ENCODE measurements at regions not wholly inside any gene's neighbourhood (a gene's known extent, or its start where the extent isn't known, plus 50 kb on each side); places are given as distances from the start of the nearest gene placed in this dataset.

GRCh38 chr3:148329481-148330235 is 368.0 kb upstream of the AGTR1 start:
- peak; percentile 58 for DNase-seq

DNA sequence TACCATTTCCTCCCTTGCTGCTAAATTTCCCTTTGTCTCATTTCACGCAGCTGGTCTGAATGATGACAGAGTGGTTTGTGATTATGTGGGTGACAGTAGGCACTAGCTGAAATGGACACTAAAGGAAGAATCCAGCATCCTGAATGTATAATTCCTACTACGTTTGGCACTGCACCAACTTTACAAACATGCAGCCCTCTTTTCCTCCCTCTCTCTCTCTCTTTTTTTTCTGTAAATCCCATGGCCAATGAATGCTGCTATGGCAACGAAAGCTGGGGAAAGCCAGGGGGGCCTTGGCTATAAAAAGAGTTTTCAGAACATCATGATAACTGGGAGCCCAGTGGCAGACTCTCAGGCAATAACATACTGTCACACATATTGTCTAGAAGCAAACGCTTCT is 367.2 kb upstream of the AGTR1 start:
- DNase-seq: no peak

- peak; percentile 17 for DNase-seq
Measured at GRCh38 chr3:148331081-148331846, 366.4 kb upstream of the AGTR1 start.

GRCh38 chr3:148332509-148332908 is 365.2 kb upstream of the AGTR1 start:
- DNase-seq: no peak

GRCh38 chr3:148333091-148333490 is 364.6 kb upstream of the AGTR1 start:
- DNase-seq: no peak

- DNase-seq: no peak
Measured at GRCh38 chr3:148335612-148336011, 362.1 kb upstream of the AGTR1 start.

GRCh38 chr3:148343416-148343815 is 354.3 kb upstream of the AGTR1 start:
- DNase-seq: no peak

- DNase-seq: no peak
Measured at GRCh38 chr3:148344521-148344920, 353.2 kb upstream of the AGTR1 start.

GRCh38 chr3:148360051-148360450 is 337.7 kb upstream of the AGTR1 start:
- peak; percentile 31 for DNase-seq

GRCh38 chr3:148366743-148367410 is 330.8 kb upstream of the AGTR1 start:
- peak; percentile 68 for DNase-seq

DNA sequence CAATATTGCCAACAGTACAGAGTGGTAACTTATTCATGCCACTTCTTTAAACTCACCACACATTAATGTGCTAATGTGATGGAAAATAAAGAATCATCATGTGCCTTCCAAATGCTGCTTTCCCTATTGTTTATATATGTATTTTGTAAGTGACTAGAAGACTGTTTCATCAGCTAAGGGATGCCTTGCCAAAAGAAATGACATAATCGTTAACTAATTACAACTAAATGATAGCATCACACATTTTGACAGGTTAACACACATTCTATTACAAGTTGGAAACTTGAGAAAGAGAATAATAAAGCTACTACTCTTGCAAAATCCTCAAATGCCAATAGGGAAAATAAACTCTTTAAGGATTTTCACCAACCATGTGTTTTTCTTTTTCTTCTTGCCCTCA is 329.9 kb upstream of the AGTR1 start:
- DNase-seq: no peak

- no peak for DNase-seq
Measured at GRCh38 chr3:148369381-148369780, 328.3 kb upstream of the AGTR1 start.

- DNase-seq: no peak
Measured at GRCh38 chr3:148372206-148372875, 325.4 kb upstream of the AGTR1 start.

DNA sequence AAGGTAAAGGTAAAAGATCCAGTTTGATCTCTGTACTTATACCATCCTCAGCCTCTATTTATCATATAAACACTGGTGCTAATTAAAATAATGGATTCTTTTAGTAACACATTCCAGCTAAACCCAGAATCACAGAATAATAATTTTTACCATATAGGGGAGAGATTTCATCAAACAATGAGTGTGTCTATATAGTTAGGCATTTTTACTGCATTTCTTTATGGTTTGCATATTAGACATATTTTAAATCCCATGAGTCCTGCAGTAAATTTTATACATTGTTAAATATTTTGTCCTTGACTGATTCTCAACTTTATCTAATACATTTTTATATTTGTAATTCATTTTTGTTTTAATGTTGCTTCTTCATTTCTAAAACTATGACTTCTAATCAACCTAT is 323.7 kb upstream of the AGTR1 start:
- no peak for DNase-seq

DNA sequence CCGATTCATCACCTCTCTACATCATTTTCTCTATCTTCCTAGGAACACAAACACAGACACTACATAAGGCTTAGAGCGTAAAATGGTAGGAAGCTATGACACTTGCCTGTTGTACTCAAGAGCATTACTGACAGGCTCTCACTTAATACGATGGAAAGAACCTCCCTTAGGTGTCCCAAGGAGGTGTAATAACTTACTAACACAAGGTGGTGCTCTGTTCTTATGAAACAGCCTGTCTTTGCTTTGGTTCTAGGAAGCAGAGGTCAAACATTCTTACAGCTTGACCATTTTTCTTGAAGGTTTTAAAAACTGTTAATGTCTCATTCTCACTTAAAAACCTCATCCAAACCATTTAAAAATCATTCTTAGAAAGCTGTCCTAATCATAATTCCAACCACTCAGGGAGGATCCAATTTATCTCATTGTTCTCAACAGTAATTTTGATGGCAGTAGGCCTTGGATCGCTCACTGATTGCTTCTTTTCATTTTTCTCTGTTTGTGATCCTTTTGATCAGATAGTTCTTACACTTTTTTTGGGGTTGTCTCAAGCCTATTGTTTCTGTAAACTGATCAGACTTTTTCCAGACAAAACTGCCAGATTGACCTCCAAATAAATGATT is 317.8 kb upstream of the AGTR1 start:
- peak; percentile 82 for DNase-seq

DNA sequence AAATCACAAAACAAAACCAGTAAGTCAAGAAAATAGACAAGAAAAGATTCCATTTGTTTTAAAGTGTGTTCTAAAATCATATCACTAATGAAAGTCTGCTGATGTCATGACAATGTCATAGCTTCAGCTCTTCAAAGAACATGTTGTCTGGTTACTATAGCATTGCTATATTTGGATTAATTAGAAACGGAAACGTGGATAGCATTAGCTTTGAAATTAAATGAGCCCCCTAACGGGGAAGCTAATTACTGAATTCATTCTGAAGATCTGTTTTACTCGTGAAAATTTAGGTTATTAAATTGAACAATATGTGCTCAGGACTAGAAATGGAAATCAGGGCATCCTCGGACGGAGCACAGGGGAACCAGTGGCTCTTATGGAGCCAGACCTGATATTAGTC is 316.7 kb upstream of the AGTR1 start:
- no peak for DNase-seq

DNA sequence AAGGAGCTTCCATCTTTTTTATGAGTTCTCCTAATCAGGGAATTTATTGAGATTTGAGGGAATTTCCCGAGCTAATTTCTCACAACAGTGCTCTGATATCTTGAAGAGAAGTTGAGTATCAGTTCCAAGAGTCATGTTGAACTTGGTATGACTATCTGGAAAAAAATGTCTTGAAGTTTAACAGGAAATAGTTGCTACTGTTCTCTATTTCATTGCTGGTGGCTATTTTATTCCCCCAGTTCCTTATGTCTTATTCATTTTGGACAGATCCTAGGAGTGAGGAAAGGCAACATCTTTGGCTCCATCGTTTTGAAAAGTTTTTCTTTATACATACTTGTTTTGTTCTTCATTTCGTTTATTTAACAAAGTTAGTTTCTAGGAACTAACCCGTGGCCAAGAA is 307.8 kb upstream of the AGTR1 start:
- peak; percentile 34 for DNase-seq

DNA sequence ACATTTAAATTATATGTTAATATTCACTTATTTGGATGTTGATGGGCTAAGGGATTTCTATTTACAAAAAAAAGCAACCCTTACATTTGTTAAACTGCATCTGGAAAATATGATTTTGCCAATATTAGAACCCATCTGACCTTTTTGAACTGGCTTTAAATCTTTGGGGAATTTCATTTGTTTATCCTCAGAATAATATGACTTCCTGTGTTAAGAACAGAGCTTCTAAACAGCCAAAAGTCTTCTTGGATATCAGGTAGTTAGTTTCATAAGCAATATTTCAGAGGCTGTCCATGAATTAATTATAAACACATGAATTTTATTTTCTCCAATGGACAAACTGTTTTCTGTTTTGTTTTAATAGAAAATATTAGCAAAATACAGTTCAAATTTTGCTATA is 301.9 kb upstream of the AGTR1 start:
- no peak for DNase-seq

DNA sequence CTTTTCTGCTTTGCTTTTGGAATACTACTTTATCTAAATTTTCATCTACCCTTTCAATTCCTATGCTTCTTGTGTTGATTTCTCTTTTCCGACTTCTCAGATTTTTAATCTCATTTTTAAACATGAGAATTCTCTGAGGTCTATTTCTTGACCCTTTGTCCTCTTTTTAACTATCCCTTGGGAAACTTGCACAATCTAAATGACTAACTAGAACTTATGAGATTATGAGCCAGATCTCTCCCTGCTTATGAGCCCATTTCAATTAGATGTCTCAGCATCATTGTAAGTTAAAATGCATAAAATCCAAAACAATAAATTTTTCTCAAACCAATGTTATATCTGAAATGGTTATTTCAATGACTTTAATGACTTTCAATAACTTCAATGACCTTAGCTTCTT is 296.9 kb upstream of the AGTR1 start:
- peak; percentile 75 for DNase-seq

- no peak for DNase-seq
Measured at GRCh38 chr3:148408667-148409066, 289.0 kb upstream of the AGTR1 start.

DNA sequence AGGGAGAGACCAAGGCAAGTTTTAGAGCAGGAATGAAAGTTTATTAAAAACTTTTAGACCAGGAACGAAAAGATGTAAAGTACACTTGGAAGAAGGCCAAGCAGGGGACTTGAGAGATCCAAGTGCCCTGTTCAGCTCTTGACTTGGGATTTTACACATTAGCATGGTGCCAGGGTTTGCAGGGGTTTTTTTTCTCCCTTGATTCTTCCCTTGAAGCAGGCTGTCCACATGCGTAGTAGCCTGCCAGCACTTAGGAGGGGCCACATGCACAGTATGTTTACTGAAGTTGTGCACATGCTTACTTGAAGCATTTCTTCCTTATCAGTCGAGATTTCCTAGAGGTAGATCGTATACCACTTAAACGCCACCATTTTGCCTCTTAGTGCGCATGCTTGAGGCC is 277.5 kb upstream of the AGTR1 start:
- DNase-seq: no peak

DNA sequence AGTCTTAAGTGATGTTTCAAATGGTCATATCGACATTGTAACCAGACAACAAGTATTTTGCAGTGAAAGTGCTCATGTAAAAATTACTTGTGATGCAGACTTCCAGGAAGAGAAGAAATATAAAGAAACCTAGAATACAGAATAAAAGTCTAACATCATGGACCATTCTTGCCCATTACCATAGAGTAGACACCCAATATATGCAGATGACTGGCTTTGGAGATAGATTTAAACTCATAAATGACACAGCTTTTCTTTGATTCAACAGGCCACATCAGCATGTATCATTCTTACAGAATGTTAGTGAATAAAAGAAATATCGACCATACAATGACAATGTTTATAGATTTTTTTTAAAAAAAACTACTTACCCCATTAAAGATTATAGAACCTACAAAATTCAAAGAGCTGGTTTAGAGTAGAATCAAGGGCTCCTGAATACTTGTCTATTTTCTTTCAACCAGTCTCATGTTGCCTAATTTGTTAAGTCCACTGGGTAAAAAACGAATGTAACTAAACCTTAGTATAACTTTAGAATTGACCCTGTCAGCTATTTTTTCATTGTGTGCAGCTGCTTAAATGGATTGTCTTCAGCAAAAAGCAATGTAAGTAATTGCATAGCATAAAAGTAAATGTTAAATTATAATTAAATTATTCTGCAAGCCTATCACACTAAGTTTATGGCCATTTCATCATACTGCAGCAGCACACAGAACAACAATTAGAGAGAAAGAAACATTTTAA is 268.7 kb upstream of the AGTR1 start:
- DNase-seq: no peak
